ENCODE measurements at regions not wholly inside any gene's neighbourhood (a gene's known extent, or its start where the extent isn't known, plus 50 kb on each side); places are given as distances from the start of the nearest gene placed in this dataset.

DNA sequence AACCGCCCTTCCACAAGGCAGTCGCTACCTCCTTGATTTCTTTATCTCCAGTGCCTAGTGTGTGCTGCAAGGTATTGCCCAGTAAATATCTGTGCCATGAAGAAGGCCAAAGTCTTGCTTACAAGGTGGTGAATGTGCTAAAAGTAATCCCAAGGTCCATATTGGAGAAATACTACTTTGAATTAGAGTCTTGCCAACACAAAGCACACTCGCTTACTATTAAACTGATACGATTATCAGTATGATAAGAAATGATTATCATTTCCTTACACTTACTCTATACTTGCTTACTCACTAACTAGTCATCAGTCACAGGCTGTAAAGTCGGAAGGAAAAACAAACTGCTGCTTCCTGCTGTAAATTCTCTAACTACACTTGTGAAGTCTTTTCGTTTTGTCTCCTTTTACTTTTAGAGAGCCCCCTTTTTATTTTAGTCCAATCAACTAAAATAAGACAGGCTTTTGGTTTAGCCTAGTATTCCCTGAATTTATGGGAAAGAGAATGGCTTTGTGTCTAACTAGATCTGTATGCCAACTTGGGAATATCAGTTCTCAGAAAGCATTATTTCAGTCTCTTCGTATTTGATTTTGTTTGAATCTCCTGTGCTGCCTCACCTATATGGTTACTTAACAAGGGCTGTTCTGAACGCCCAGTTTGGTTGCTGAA is 107.1 kb upstream of the TSC22D2 start:
- no peak overlapping the region for H3K4me3 ChIP-seq
- H3K4me1 ChIP-seq: no peaks in the 10 kb centered on the region
- H3K9me3 ChIP-seq: no peaks in the 10 kb centered on the region
- no peak for TF ChIP-seq POLR2A (IDR thresholded peaks at IDR 0.05)
- TF ChIP-seq CTCF (IDR thresholded peaks at IDR 0.05): no peak
- no peak for TF ChIP-seq POLR2AphosphoS5 (IDR thresholded peaks at IDR 0.05; ENCODE audit: insufficient read depth in 1 of 2, low read depth in 1 of 2)
- H3K36me3 ChIP-seq: no peaks in the 10 kb centered on the region
- intact Hi-C loops (cut with DNase I): no loop called here
- no peaks in the 10 kb centered on the region for H3K27me3 ChIP-seq
- no peak for DNase-seq (ENCODE audit: extremely low spot score in 2 of 2)
- H3K27ac ChIP-seq: no peak overlapping the region

- intact Hi-C loops (cut with DNase I): no loop called here
- H3K27me3 ChIP-seq: no peaks in the 10 kb centered on the region
- no peaks in the 10 kb centered on the region for H3K9me3 ChIP-seq
- H3K4me1 ChIP-seq: no peaks in the 10 kb centered on the region
- H3K4me3 ChIP-seq: no peak overlapping the region
- TF ChIP-seq CTCF (IDR thresholded peaks at IDR 0.05) (no peak), POLR2AphosphoS5 (IDR thresholded peaks at IDR 0.05; ENCODE audit: insufficient read depth in 1 of 2, low read depth in 1 of 2) (no peak), POLR2A (IDR thresholded peaks at IDR 0.05) (no peak)
- no peak overlapping the region for H3K27ac ChIP-seq
- DNase-seq (ENCODE audit: extremely low spot score in 2 of 2): no peak
- H3K36me3 ChIP-seq: no peaks in the 10 kb centered on the region
Measured at GRCh38 chr3:150300388-150300787, 107.7 kb upstream of the TSC22D2 start.

DNA sequence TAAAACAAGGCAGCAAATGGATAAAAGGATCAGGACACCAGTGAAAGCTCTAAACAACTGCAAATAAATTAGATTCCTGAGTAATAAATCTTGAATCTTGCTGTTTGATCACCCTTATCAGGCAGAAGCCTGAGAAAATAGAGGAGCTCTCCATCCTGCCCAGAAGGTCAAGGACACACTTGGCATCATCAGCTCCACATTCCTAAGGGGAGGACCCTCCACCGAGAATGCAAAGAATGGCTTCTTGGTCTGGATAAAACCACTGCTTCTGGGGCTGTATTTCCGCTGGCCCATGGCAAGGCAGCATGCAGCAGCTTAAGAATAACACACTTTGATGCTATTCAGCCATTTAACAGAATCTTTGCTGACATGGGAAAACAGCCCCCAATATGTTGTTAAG is 108.9 kb upstream of the TSC22D2 start:
- intact Hi-C loops (cut with DNase I): no loop called here
- no peak for TF ChIP-seq CTCF (IDR thresholded peaks at IDR 0.05)
- no peak for TF ChIP-seq POLR2A (IDR thresholded peaks at IDR 0.05)
- TF ChIP-seq POLR2AphosphoS5 (IDR thresholded peaks at IDR 0.05; ENCODE audit: insufficient read depth in 1 of 2, low read depth in 1 of 2): no peak

DNA sequence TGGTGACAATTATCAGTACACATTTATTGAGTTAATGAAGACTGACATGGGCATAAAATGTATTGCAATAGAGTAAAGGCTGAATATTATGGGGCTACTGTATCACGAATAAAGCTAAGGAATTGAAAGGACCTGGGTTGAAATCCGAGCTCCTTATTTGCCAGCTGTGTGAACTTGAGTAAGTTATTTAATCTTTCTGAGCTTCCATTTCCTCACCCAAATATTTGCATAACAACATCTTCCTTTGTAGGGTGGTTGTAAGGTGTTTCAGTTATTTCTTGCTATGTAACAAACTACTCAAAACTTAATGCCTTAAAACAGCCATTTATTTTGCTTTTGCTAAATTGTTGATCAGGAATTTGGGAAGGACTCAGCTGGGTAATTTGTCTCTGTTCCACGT is 111.1 kb upstream of the TSC22D2 start:
- TF ChIP-seq POLR2AphosphoS5 (IDR thresholded peaks at IDR 0.05; ENCODE audit: insufficient read depth in 1 of 2, low read depth in 1 of 2) (no peak), CTCF (IDR thresholded peaks at IDR 0.05) (no peak), POLR2A (IDR thresholded peaks at IDR 0.05) (no peak)
- no peak for DNase-seq (ENCODE audit: extremely low spot score in 2 of 2)
- no peak overlapping the region for H3K4me3 ChIP-seq
- no peak overlapping the region for H3K27ac ChIP-seq
- H3K36me3 ChIP-seq: no peaks in the 10 kb centered on the region
- no peaks in the 10 kb centered on the region for H3K9me3 ChIP-seq
- intact Hi-C loops (cut with DNase I): no loop called here
- no peaks in the 10 kb centered on the region for H3K27me3 ChIP-seq
- H3K4me1 ChIP-seq: no peaks in the 10 kb centered on the region

More for the DNA sequence above, 108.9 kb upstream of the TSC22D2 start:
- DNase-seq (ENCODE audit: extremely low spot score in 2 of 2): no peak
- H3K4me1 ChIP-seq: no peaks in the 10 kb centered on the region
- no peaks in the 10 kb centered on the region for H3K27me3 ChIP-seq
- H3K27ac ChIP-seq: no peak overlapping the region
- no peaks in the 10 kb centered on the region for H3K9me3 ChIP-seq
- H3K36me3 ChIP-seq: no peaks in the 10 kb centered on the region
- no peak overlapping the region for H3K4me3 ChIP-seq

GRCh38 chr3:150296123-150296735 is 111.9 kb upstream of the TSC22D2 start:
- intact Hi-C loops (cut with DNase I): no loop called here
- H3K27me3 ChIP-seq: no peaks in the 10 kb centered on the region
- DNase-seq (ENCODE audit: extremely low spot score in 2 of 2): no peak

More at GRCh38 chr3:150296123-150296735, 111.9 kb upstream of the TSC22D2 start:
- no peaks in the 10 kb centered on the region for H3K9me3 ChIP-seq
- H3K4me3 ChIP-seq: no peak overlapping the region
- no peaks in the 10 kb centered on the region for H3K36me3 ChIP-seq
- H3K27ac ChIP-seq: no peak overlapping the region
- no peaks in the 10 kb centered on the region for H3K4me1 ChIP-seq
- no peak for TF ChIP-seq POLR2A (IDR thresholded peaks at IDR 0.05)
- TF ChIP-seq CTCF (IDR thresholded peaks at IDR 0.05): no peak
- no peak for TF ChIP-seq POLR2AphosphoS5 (IDR thresholded peaks at IDR 0.05; ENCODE audit: insufficient read depth in 1 of 2, low read depth in 1 of 2)
